HepG2 (cell line): ENCODE measurements at regions not wholly inside any gene's neighbourhood (a gene's known extent, or its start where the extent isn't known, plus 50 kb on each side); places are given as distances from the start of the nearest gene placed in this dataset.

Experiments used
- ARNTL ChIP-seq: sonication (generic); formaldehyde crosslinking; IDR thresholded peaks from 2 replicates; pipeline ENCODE4 v1.4.0; 2020; ENCODE audit warnings: mild to moderate bottlenecking, missing genetic modification reagents
- ATF7 ChIP-seq, 2 experiments: fragments of 450-650 bp in 1 of 2; sonication (generic) in 1 of 2; formaldehyde crosslinking in 1 of 2; IDR thresholded peaks; 2 replicates each; pipeline versions ENCODE4 v1.4.0 to v1.6.1; 2016 to 2020; ENCODE audit warnings: antibody characterized with exemption in 1 of 2, mild to moderate bottlenecking in 1 of 2, missing genetic modification reagents in 1 of 2
- MIXL1 ChIP-seq: IDR thresholded peaks from 2 replicates; pipeline ENCODE4 v1.6.1; 2016
- NFKB2 ChIP-seq: sonication (generic); formaldehyde crosslinking; IDR thresholded peaks from 2 replicates; pipeline ENCODE4 v1.4.0; 2020; ENCODE audit warnings: missing genetic modification reagents, borderline replicate concordance
- RARA ChIP-seq: IDR thresholded peaks from 2 replicates; pipeline ENCODE4 v1.6.1; 2016; ENCODE audit warnings: missing genetic modification reagents, missing compliant biosample characterization
- TBX2 ChIP-seq: sonication (generic); formaldehyde crosslinking; IDR thresholded peaks from 2 replicates; pipeline ENCODE4 v1.5.0; 2020; ENCODE audit warnings: missing genetic modification reagents, mild to moderate bottlenecking, borderline replicate concordance
- THAP11 ChIP-seq: IDR thresholded peaks from 2 replicates; pipeline ENCODE4 v1.6.1; 2016; ENCODE audit warnings: missing biosample characterization, missing genetic modification reagents
- ZNF136 ChIP-seq: sonication (generic); formaldehyde crosslinking; IDR thresholded peaks from 2 replicates; pipeline ENCODE4 v1.8.1; 2022; ENCODE audit warnings: low read depth, mild to moderate bottlenecking, moderate library complexity, missing genetic modification reagents
- ZNF44 ChIP-seq: sonication (generic); formaldehyde crosslinking; IDR thresholded peaks from 2 replicates; pipeline ENCODE4 v1.5.1; 2020; ENCODE audit warnings: mild to moderate bottlenecking, missing genetic modification reagents
- ZNF530 ChIP-seq: sonication (generic); formaldehyde crosslinking; IDR thresholded peaks from 2 replicates; pipeline ENCODE4 v1.5.0; 2020; ENCODE audit warnings: low read depth, mild to moderate bottlenecking, missing genetic modification reagents
- TF ChIP-seq, protein P1 (sequence below), 2 experiments: fragments of 450-650 bp in 1 of 2; sonication (generic) in 1 of 2; formaldehyde crosslinking in 1 of 2; IDR thresholded peaks; 2 replicates each; pipeline versions ENCODE4 v1.6.1 to v1.8.0; 2016 to 2022; ENCODE audit warnings: antibody characterized with exemption in 1 of 2, mild to moderate bottlenecking in 1 of 2, missing genetic modification reagents in 1 of 2
- TF ChIP-seq, protein P2 (sequence below): IDR thresholded peaks from 2 replicates; pipeline ENCODE4 v1.6.1; 2016
- TF ChIP-seq, protein P3 (sequence below): sonication (generic); formaldehyde crosslinking; IDR thresholded peaks from 2 replicates; pipeline ENCODE4 v1.8.1; 2023; ENCODE audit warnings: mild to moderate bottlenecking, moderate library complexity, missing genetic modification reagents
- TF ChIP-seq, protein P4 (sequence below): sonication (generic); formaldehyde crosslinking; IDR thresholded peaks from 2 replicates; pipeline ENCODE4 v1.5.1; 2020; ENCODE audit warnings: mild to moderate bottlenecking, moderate library complexity, missing genetic modification reagents

DNA sequence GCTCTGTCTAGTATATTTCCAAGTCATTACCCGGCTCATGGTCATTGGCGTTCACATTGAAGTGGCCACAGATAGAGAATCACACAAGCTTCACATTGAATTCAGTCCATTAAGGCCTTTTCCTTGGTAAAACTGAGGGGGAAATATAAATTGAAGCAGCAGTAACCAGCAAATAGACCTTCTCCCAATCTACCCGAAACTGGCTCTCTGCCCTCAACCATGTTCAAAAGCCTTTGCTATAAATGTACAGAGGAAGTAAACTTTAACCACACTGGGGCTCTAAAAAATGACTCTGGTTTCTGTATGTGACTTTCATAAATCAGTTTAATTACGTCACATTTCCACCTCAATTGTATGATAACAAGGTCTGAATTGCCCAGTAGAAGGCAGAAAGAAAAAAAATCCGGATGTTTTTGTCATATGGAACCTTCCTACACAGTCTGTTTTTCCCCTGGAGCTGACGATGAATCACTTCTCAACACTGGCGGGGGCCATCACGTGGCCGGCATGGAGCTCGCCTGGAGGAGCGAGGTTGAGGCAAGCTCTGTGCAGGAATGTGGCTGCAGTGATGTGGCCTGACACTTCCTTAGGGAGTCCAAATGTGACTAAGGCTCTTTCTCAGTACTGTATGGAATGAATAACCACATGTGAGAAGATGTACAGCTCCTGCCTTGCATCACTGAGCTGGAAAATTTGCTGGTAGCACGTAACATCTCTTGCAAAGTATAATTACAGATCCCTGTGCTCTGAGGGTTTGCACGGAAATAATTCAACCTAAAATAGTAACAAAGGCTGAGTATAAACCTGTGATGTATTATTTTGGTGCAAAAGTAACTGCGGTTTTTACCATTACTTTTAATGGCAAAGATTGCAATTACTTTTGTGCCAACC lies 58.6 kb upstream of the SNX9 start (continued):
- TF ChIP-seq TBX2 (CRISPR knock-in tag): peak; percentile 43; the same call in 1 of the 2 replicates
- TF ChIP-seq, protein P1, sequence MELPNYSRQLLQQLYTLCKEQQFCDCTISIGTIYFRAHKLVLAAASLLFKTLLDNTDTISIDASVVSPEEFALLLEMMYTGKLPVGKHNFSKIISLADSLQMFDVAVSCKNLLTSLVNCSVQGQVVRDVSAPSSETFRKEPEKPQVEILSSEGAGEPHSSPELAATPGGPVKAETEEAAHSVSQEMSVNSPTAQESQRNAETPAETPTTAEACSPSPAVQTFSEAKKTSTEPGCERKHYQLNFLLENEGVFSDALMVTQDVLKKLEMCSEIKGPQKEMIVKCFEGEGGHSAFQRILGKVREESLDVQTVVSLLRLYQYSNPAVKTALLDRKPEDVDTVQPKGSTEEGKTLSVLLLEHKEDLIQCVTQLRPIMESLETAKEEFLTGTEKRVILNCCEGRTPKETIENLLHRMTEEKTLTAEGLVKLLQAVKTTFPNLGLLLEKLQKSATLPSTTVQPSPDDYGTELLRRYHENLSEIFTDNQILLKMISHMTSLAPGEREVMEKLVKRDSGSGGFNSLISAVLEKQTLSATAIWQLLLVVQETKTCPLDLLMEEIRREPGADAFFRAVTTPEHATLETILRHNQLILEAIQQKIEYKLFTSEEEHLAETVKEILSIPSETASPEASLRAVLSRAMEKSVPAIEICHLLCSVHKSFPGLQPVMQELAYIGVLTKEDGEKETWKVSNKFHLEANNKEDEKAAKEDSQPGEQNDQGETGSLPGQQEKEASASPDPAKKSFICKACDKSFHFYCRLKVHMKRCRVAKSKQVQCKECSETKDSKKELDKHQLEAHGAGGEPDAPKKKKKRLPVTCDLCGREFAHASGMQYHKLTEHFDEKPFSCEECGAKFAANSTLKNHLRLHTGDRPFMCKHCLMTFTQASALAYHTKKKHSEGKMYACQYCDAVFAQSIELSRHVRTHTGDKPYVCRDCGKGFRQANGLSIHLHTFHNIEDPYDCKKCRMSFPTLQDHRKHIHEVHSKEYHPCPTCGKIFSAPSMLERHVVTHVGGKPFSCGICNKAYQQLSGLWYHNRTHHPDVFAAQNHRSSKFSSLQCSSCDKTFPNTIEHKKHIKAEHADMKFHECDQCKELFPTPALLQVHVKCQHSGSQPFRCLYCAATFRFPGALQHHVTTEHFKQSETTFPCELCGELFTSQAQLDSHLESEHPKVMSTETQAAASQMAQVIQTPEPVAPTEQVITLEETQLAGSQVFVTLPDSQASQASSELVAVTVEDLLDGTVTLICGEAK (IDR thresholded peaks at IDR 0.05): peak; percentile 12; the same call in 1 of the 2 replicates
- TF ChIP-seq, protein P1 (CRISPR knock-in tag; IDR thresholded peaks at IDR 0.05): no peak
- TF ChIP-seq, protein P2, sequence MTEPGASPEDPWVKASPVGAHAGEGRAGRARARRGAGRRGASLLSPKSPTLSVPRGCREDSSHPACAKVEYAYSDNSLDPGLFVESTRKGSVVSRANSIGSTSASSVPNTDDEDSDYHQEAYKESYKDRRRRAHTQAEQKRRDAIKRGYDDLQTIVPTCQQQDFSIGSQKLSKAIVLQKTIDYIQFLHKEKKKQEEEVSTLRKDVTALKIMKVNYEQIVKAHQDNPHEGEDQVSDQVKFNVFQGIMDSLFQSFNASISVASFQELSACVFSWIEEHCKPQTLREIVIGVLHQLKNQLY (CRISPR knock-in tag): peak; percentile 87
- peak; percentile 88 for TF ChIP-seq ARNTL (CRISPR knock-in tag)
- peak; percentile 53; the same call in 1 of the 2 replicates for TF ChIP-seq ZNF136 (CRISPR knock-in tag)
- TF ChIP-seq, protein P3, sequence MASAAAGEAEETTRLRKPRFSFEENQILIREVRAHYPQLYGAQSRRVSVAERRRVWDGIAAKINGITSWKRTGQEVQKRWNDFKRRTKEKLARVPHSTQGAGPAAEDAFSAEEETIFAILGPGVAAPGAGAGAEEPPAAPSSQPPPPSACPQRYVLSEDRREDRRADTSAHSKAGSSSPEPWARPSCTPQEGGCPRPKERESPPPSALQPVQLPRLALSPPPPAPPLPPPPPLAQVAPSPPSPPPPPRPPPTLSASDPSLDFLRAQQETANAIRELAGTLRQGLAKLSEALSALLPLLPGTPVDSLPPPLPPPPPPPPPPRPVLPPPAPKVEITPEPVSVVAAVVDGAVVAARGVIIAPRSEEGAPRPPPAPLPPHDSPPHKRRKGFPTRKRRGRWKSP (CRISPR knock-in tag): 0 out of 2 replicates have a peak, but pooled peaks have one; percentile 25
- TF ChIP-seq ZNF530: no peak
- 0 out of 2 replicates have a peak, but pooled peaks have one; percentile 35 for TF ChIP-seq MIXL1
- TF ChIP-seq THAP11 (CRISPR knock-in tag): 0 out of 2 replicates have a peak, but pooled peaks have one; percentile 52
- TF ChIP-seq ZNF44 (CRISPR knock-in tag): peak; percentile 78; the same call in 1 of the 2 replicates
- peak; percentile 85; the same call in 1 of the 2 replicates for TF ChIP-seq NFKB2 (CRISPR knock-in tag)
- peak; percentile 73 for TF ChIP-seq ATF7 (IDR thresholded peaks at IDR 0.05)
- TF ChIP-seq ATF7 (CRISPR knock-in tag; IDR thresholded peaks at IDR 0.05): 0 out of 2 replicates have a peak, but pooled peaks have one; percentile 30
- TF ChIP-seq RARA (CRISPR knock-in tag): peak; percentile 63; the same call in 1 of the 2 replicates
- TF ChIP-seq, protein P4, sequence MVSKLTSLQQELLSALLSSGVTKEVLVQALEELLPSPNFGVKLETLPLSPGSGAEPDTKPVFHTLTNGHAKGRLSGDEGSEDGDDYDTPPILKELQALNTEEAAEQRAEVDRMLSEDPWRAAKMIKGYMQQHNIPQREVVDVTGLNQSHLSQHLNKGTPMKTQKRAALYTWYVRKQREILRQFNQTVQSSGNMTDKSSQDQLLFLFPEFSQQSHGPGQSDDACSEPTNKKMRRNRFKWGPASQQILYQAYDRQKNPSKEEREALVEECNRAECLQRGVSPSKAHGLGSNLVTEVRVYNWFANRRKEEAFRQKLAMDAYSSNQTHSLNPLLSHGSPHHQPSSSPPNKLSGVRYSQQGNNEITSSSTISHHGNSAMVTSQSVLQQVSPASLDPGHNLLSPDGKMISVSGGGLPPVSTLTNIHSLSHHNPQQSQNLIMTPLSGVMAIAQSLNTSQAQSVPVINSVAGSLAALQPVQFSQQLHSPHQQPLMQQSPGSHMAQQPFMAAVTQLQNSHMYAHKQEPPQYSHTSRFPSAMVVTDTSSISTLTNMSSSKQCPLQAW: peak; percentile 62; the same call in 1 of the 2 replicates
